ENCODE measurements at regions not wholly inside any gene's neighbourhood (a gene's known extent, or its start where the extent isn't known, plus 50 kb on each side); places are given as distances from the start of the nearest gene placed in this dataset.
"Not testable (repeated sequence)": the region's sequence is repeated elsewhere in the genome, so short reads cannot be mapped to it uniquely, and the experiment has no call there.

- no peak overlapping the region for H3K4me3 ChIP-seq (replicated peaks in 1 of 3; ENCODE audit: low read depth in 2 of 3, low read length in 3 of 3)
- H3K27me3 Mint-ChIP-seq (ENCODE audit: low read depth in 3 of 3): peaks cover 1 to 2% (median 1%) of the 10 kb centered on the region in 3 donors
Measured at GRCh38 chr1:119253366-119253765, 112.9 kb upstream of the WARS2 start.

DNA sequence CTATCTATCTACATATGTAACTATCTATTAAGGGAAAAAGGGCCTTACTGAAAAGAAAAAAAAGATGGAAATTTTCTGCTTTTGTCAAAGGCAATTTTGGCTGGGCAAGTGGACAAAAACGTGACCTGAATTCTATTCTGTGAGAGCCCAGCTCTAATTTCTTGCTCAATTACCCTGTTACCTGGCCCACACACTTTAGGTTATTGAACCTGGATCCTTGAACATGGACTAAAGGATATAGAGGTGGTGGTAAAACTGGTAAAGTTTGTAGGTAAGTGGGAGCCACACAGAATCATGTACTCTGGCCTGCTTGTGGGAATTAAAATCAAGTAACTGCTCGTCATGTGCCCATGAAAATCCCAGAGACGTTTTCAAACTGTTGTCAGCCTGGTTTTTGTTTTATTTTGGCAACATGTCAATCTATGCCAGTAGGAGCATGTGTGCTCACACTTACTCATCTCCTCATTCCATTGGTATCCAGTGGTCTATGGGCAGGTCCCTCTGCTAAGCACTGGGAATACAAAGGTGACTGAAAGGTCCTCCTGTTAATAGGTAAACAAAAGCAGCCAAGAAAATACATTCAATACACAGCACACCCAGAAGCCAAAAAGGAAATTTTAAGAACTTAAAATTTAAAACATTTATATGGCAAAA lies 113.7 kb upstream of the WARS2 start:
- Mint-ChIP-seq H3K27ac (no peak overlapping the region), H3K4me1 (no peaks in the 10 kb centered on the region), H3K36me3 (no peaks in the 10 kb centered on the region), H3K4me3 (no peak overlapping the region), H3K9me3 (peaks cover 0 to 13% (median 5%) of the 10 kb centered on the region in 7 donors), H3K27me3 (ENCODE audit: low read depth in 3 of 3) (peaks cover 1 to 2% (median 1%) of the 10 kb centered on the region in 3 donors)
- Histone ChIP-seq H3K27me3 (ENCODE audit: control insufficient read depth in 2 of 2, insufficient read depth in 2 of 2, low read length in 2 of 2) (no peaks in the 10 kb centered on the region), H3K4me1 (ENCODE audit: control insufficient read depth in 1 of 2, insufficient read depth in 2 of 2, low read length in 2 of 2) (no peaks in the 10 kb centered on the region), H3K9me3 (replicated peaks in 1 of 2; ENCODE audit: control insufficient read depth in 1 of 2, insufficient read depth in 1 of 2, low read length in 2 of 2) (peaks cover 0 to 4% of the 10 kb centered on the region in 2 donors), H3K36me3 (replicated peaks in 1 of 2; ENCODE audit: control insufficient read depth in 1 of 2, insufficient read depth in 2 of 2, low read length in 2 of 2) (no peaks in the 10 kb centered on the region), H3K27ac (ENCODE audit: low read depth in 1 of 2, low read length in 2 of 2) (no peak overlapping the region), H3K79me2 (ENCODE audit: insufficient read depth, low read length) (no peaks in the 10 kb centered on the region), H4K20me1 (ENCODE audit: insufficient read depth, low read length) (no peaks in the 10 kb centered on the region), H2AFZ (ENCODE audit: insufficient read depth, low read depth, low read length, poor library complexity, severe bottlenecking) (no peak overlapping the region), H3K4me2 (replicated peaks; ENCODE audit: extremely low read depth, low read length, poor library complexity, severe bottlenecking) (no peak overlapping the region), H3K4me3 (replicated peaks in 1 of 3; ENCODE audit: low read depth in 2 of 3, low read length in 3 of 3) (no peak overlapping the region), H3K9ac (ENCODE audit: insufficient read depth, low read length, poor library complexity, severe bottlenecking) (no peak overlapping the region)
- TF ChIP-seq CTCF (IDR thresholded peaks at IDR 0.05): no peak
- no CpG with 5 or more reads among the region's 3 CpGs for WGBS (ENCODE audit: insufficient coverage)
- DNase-seq: no peak
- intact Hi-C loops (cut with micrococcal nuclease): no loop called here

More at GRCh38 chr1:119253366-119253765, 112.9 kb upstream of the WARS2 start:
- H3K4me3 Mint-ChIP-seq: no peak overlapping the region
- Histone ChIP-seq H3K4me1 (ENCODE audit: control insufficient read depth in 1 of 2, insufficient read depth in 2 of 2, low read length in 2 of 2) (no peaks in the 10 kb centered on the region), H3K27me3 (ENCODE audit: control insufficient read depth in 2 of 2, insufficient read depth in 2 of 2, low read length in 2 of 2) (no peaks in the 10 kb centered on the region), H3K27ac (ENCODE audit: low read depth in 1 of 2, low read length in 2 of 2) (no peak overlapping the region), H3K79me2 (ENCODE audit: insufficient read depth, low read length) (no peaks in the 10 kb centered on the region), H3K9ac (ENCODE audit: insufficient read depth, low read length, poor library complexity, severe bottlenecking) (no peak overlapping the region), H4K20me1 (ENCODE audit: insufficient read depth, low read length) (no peaks in the 10 kb centered on the region), H3K9me3 (replicated peaks in 1 of 2; ENCODE audit: control insufficient read depth in 1 of 2, insufficient read depth in 1 of 2, low read length in 2 of 2) (peaks cover 0 to 2% of the 10 kb centered on the region in 2 donors), H3K36me3 (replicated peaks in 1 of 2; ENCODE audit: control insufficient read depth in 1 of 2, insufficient read depth in 2 of 2, low read length in 2 of 2) (no peaks in the 10 kb centered on the region), H3K4me2 (replicated peaks; ENCODE audit: extremely low read depth, low read length, poor library complexity, severe bottlenecking) (no peak overlapping the region), H2AFZ (ENCODE audit: insufficient read depth, low read depth, low read length, poor library complexity, severe bottlenecking) (no peak overlapping the region)
- H3K9me3 Mint-ChIP-seq: peaks cover 0 to 11% (median 2%) of the 10 kb centered on the region in 7 donors
- intact Hi-C loops (cut with micrococcal nuclease): no loop called here
- no peak overlapping the region for H3K27ac Mint-ChIP-seq
- no CpG with 5 or more reads among the region's 1 CpG for WGBS (ENCODE audit: insufficient coverage)
- DNase-seq: no peak
- H3K4me1 Mint-ChIP-seq: no peaks in the 10 kb centered on the region
- TF ChIP-seq CTCF (IDR thresholded peaks at IDR 0.05): no peak
- no peaks in the 10 kb centered on the region for H3K36me3 Mint-ChIP-seq

DNA sequence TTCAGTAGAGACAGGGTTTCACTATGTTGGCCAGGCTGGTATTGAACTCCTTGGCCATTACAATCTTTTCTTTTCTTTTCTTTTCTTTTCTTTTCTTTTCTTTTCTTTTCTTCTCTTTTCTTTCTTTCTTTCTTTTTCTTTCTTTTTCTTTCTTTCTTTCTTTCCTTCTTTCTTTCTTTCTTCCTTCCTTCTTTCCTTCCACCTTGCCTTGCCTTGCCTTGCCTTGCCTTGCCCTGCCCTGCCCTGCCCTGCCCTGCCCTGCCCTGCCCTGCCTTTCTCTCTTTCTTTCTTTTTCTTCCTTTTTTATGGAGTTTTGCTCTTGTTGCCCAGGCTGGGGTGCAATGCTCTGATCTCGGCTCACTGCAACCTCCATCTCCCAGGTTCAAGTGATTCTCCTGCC lies 112.5 kb upstream of the HAO2 start:
- H4K20me1 ChIP-seq (ENCODE audit: insufficient read depth, low read length); H3K4me2 ChIP-seq (replicated peaks; ENCODE audit: extremely low read depth, low read length, poor library complexity, severe bottlenecking); DNase-seq; H3K4me1 Mint-ChIP-seq; H3K9me3 ChIP-seq (replicated peaks in 1 of 2; ENCODE audit: control insufficient read depth in 1 of 2, insufficient read depth in 1 of 2, low read length in 2 of 2); H3K4me1 ChIP-seq (ENCODE audit: control insufficient read depth in 1 of 2, insufficient read depth in 2 of 2, low read length in 2 of 2); intact Hi-C loops (cut with micrococcal nuclease); H3K27ac Mint-ChIP-seq; H3K4me3 Mint-ChIP-seq; H3K27me3 Mint-ChIP-seq (ENCODE audit: low read depth in 3 of 3); H3K4me3 ChIP-seq (replicated peaks in 1 of 3; ENCODE audit: low read depth in 2 of 3, low read length in 3 of 3); H3K79me2 ChIP-seq (ENCODE audit: insufficient read depth, low read length); H3K9ac ChIP-seq (ENCODE audit: insufficient read depth, low read length, poor library complexity, severe bottlenecking); H3K36me3 ChIP-seq (replicated peaks in 1 of 2; ENCODE audit: control insufficient read depth in 1 of 2, insufficient read depth in 2 of 2, low read length in 2 of 2); H3K27ac ChIP-seq (ENCODE audit: low read depth in 1 of 2, low read length in 2 of 2); H3K27me3 ChIP-seq (ENCODE audit: control insufficient read depth in 2 of 2, insufficient read depth in 2 of 2, low read length in 2 of 2); H2AFZ ChIP-seq (ENCODE audit: insufficient read depth, low read depth, low read length, poor library complexity, severe bottlenecking); H3K36me3 Mint-ChIP-seq: not testable (repeated sequence)
- H3K9me3 Mint-ChIP-seq: peaks cover 0 to 13% (median 6%) of the 10 kb centered on the region in 7 donors
- WGBS (ENCODE audit: insufficient coverage): no CpG with 5 or more reads among the region's 1 CpG

Data from CD14-positive monocyte (primary cell).